ENCODE measurements at regions not wholly inside any gene's neighbourhood (a gene's known extent, or its start where the extent isn't known, plus 50 kb on each side); places are given as distances from the start of the nearest gene placed in this dataset.

DNA sequence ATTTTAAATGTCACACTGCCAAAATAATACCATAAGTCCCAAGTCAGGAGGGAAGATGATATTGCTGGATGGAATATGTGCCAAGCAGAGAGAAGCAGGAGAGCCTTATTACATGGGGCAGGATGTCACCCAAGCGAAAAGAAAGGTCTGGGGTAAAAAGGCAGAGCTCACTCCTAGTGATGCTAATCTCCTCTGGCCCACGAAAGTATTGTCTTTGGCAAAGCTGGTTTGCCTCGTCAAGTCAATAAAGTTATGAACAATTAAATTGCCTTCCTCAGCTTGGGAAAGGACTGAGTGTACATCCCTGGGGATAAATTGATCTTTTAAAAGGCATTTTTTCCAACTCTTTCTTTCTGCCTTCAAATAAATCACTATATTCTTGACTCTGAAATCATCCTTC, 220.6 kb downstream of the DMAC1 start:
- no peak overlapping the region for H3K27ac ChIP-seq (ENCODE audit: low read depth, low read length)
- H2BK5ac ChIP-seq (ENCODE audit: low read depth, low read length): no peak overlapping the region
- H4K8ac ChIP-seq (ENCODE audit: extremely low read depth, insufficient read depth, low read length): no peak overlapping the region
- H3K18ac ChIP-seq (ENCODE audit: extremely low read depth, low read length): no peak overlapping the region
- no peak overlapping the region for H2BK20ac ChIP-seq (ENCODE audit: low read length)
- H3K23ac ChIP-seq (ENCODE audit: insufficient read length): no peak overlapping the region
- H3K27me3 ChIP-seq (replicated peaks in 1 of 4; ENCODE audit: control insufficient read depth in 3 of 4, extremely low read depth in 1 of 4, insufficient read depth in 3 of 4, low read length in 3 of 4): no peaks in the 10 kb centered on the region
- no peak overlapping the region for H2AFZ ChIP-seq (ENCODE audit: low read length)
- peaks cover 0 to 5% (median 1%) of the 10 kb centered on the region in 4 experiments; a peak in 3 of 7 replicates for H3K4me1 ChIP-seq (replicated peaks in 1 of 4; ENCODE audit: control insufficient read depth in 3 of 4, insufficient read depth in 4 of 4, low read length in 3 of 4)
- H3K36me3 ChIP-seq (ENCODE audit: control insufficient read depth in 2 of 4, insufficient read depth in 4 of 4, low read length in 3 of 4): no peaks in the 10 kb centered on the region
- H2BK12ac ChIP-seq (ENCODE audit: low read depth, low read length): no peak overlapping the region
- no peak for TF ChIP-seq GTF2F1 (IDR thresholded peaks at IDR 0.05; ENCODE audit: borderline replicate concordance, low read depth, low read length)
- TF ChIP-seq BACH1 (IDR thresholded peaks at IDR 0.05; ENCODE audit: low read length): no peak
- no peak for TF ChIP-seq NRF1 (IDR thresholded peaks at IDR 0.05; ENCODE audit: low read depth, low read length)
- no peak for TF ChIP-seq JUN (IDR thresholded peaks at IDR 0.05; ENCODE audit: low read depth, low read length)
- TF ChIP-seq CBX5 (IDR thresholded peaks at IDR 0.05; ENCODE audit: low read depth, low read length): no peak
- TF ChIP-seq, protein P1, sequence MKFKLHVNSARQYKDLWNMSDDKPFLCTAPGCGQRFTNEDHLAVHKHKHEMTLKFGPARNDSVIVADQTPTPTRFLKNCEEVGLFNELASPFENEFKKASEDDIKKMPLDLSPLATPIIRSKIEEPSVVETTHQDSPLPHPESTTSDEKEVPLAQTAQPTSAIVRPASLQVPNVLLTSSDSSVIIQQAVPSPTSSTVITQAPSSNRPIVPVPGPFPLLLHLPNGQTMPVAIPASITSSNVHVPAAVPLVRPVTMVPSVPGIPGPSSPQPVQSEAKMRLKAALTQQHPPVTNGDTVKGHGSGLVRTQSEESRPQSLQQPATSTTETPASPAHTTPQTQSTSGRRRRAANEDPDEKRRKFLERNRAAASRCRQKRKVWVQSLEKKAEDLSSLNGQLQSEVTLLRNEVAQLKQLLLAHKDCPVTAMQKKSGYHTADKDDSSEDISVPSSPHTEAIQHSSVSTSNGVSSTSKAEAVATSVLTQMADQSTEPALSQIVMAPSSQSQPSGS (IDR thresholded peaks at IDR 0.05; ENCODE audit: low read length): no peak
- TF ChIP-seq TAF7 (optimal IDR thresholded peaks at IDR 0.05; ENCODE audit: borderline replicate concordance, low read depth, low read length): no peak
- no peak for TF ChIP-seq TEAD4 (IDR thresholded peaks at IDR 0.05; ENCODE audit: low read depth, low read length)
- no peak for TF ChIP-seq SP2 (IDR thresholded peaks at IDR 0.05; ENCODE audit: low read length)
- TF ChIP-seq SRF (IDR thresholded peaks at IDR 0.05; ENCODE audit: low read depth, low read length): no peak
- no peak for TF ChIP-seq KDM5A (IDR thresholded peaks at IDR 0.05; ENCODE audit: low read length)
- TF ChIP-seq RBBP5 (IDR thresholded peaks at IDR 0.05; ENCODE audit: borderline replicate concordance, low read depth, low read length): no peak
- no peak for TF ChIP-seq SUZ12 (IDR thresholded peaks at IDR 0.05; ENCODE audit: low read length)
- 94% methylated on average over 3 of the region's 3 CpGs; no CpG with 5 or more reads in 1 of the 2 experiments for WGBS, 2 experiments (ENCODE audit: extremely low coverage in 1 of 2, insufficient coverage in 1 of 2, insufficient read length in 1 of 2, insufficient replicate concordance in 2 of 2, low coverage in 1 of 2, low lambda C conversion rate in 2 of 2, missing lambda C conversion rate in 1 of 2)
- no peak overlapping the region for H2AK5ac ChIP-seq (ENCODE audit: low read depth, low read length)
- H3K4me3 ChIP-seq (ENCODE audit: extremely low read depth in 1 of 4, insufficient read depth in 2 of 4, low read depth in 3 of 4, low read length in 4 of 4): no peak overlapping the region
- no peaks in the 10 kb centered on the region for H3K79me1 ChIP-seq (ENCODE audit: low read depth, low read length)
- no peak overlapping the region for H4K91ac ChIP-seq (replicated peaks; ENCODE audit: insufficient read length, low read length)
- no peaks in the 10 kb centered on the region for H3K23me2 ChIP-seq (ENCODE audit: low read depth, low read length)
- H3K56ac ChIP-seq (replicated peaks; ENCODE audit: insufficient read length, low read depth, low read length): no peak overlapping the region
- FAIRE-seq (no peak), DNase-seq (ENCODE audit: low read depth in 1 of 2, low spot score in 2 of 2) (no peak)
- no peaks in the 10 kb centered on the region for H3K79me2 ChIP-seq (ENCODE audit: control insufficient read depth in 1 of 2, insufficient read depth in 2 of 2, low read length in 2 of 2)
- H2BK120ac ChIP-seq (replicated peaks; ENCODE audit: low read depth, low read length): no peak overlapping the region
- no peak overlapping the region for H2BK15ac ChIP-seq (ENCODE audit: low read length)
- H3K9me3 ChIP-seq (ENCODE audit: insufficient read depth in 2 of 2, low read depth in 1 of 2, low read length in 1 of 2): no peaks in the 10 kb centered on the region
- ChIA-PET CTCF (ENCODE audit: partially characterized antibody) (interaction anchor here (0.7 to 3.0 kb wide), 3 partner anchors 8 to 393 kb away, joined by 3 to 13 read pairs (median 4); no protein-coding TSS in a partner anchor), POLR2A (ENCODE audit: partially characterized antibody) (no interaction called here)
- H3K4me2 ChIP-seq (ENCODE audit: insufficient read depth in 1 of 2, low read depth in 2 of 2, low read length in 2 of 2): no peak overlapping the region
- H3K9ac ChIP-seq (replicated peaks in 1 of 4; ENCODE audit: extremely low read depth in 1 of 4, low read depth in 3 of 4, low read length in 3 of 4): no peak overlapping the region
- H4K20me1 ChIP-seq (replicated peaks in 1 of 2; ENCODE audit: control insufficient read depth in 1 of 2, insufficient read depth in 2 of 2, low read length in 2 of 2): no peaks in the 10 kb centered on the region
- no peak overlapping the region for H4K5ac ChIP-seq (ENCODE audit: insufficient read length, low read depth, low read length)
- no peak overlapping the region for H3K4ac ChIP-seq (replicated peaks; ENCODE audit: insufficient read length, low read depth, low read length)
- H3K14ac ChIP-seq (ENCODE audit: insufficient read length): no peak overlapping the region

All from H1 (cell line).